KMS-11 (cell line): ENCODE measurements at regions not wholly inside any gene's neighbourhood (a gene's known extent, or its start where the extent isn't known, plus 50 kb on each side); places are given as distances from the start of the nearest gene placed in this dataset.

Experiments
- H2AFZ ChIP-seq: fragments of 200-600 bp; sonication (generic); 2 replicates; pipeline ENCODE4 v1.6.1; 2016; ENCODE audit warnings: antibody characterized with exemption, mixed run types, low read depth
- H3K27ac ChIP-seq: fragments of 200-600 bp; sonication (generic); 2 replicates; pipeline ENCODE4 v1.6.1; 2016; ENCODE audit warnings: mild to moderate bottlenecking, mixed run types
- H3K27me3 ChIP-seq: fragments of 200-600 bp; sonication (generic); 2 replicates; pipeline ENCODE4 v1.6.1; 2017; ENCODE audit warnings: mild to moderate bottlenecking, low read depth, mixed run types, moderate library complexity; ENCODE audit not compliant: insufficient read depth
- H3K36me3 ChIP-seq: fragments of 200-600 bp; sonication (generic); 2 replicates; pipeline ENCODE4 v1.6.1; 2017; ENCODE audit warnings: mild to moderate bottlenecking, mixed run types; ENCODE audit not compliant: insufficient read depth
- H3K4me1 ChIP-seq: fragments of 200-600 bp; sonication (generic); 2 replicates; pipeline ENCODE4 v1.6.1; 2016; ENCODE audit warnings: mild to moderate bottlenecking, low read depth, mixed run types; ENCODE audit not compliant: poor library complexity, severe bottlenecking
- H3K4me2 ChIP-seq: fragments of 200-600 bp; sonication (generic); 2 replicates; pipeline ENCODE4 v1.7.0; 2016; ENCODE audit warnings: mild to moderate bottlenecking, mixed run types
- H3K4me3 ChIP-seq: fragments of 200-600 bp; sonication (generic); IDR thresholded peaks from 2 replicates; pipeline ENCODE4 v1.6.1; 2017; ENCODE audit warnings: low read depth, low read length, mixed read lengths; ENCODE audit not compliant: insufficient read depth
- H3K79me2 ChIP-seq: fragments of 200-600 bp; sonication (generic); 2 replicates; pipeline ENCODE4 v1.6.1; 2016; ENCODE audit warnings: low read depth, mixed run types; ENCODE audit not compliant: insufficient read depth
- H3K9ac ChIP-seq: fragments of 200-600 bp; sonication (generic); 2 replicates; pipeline ENCODE4 v1.6.1; 2016; ENCODE audit warnings: mild to moderate bottlenecking, mixed run types
- H4K20me1 ChIP-seq: fragments of 200-600 bp; sonication (generic); 2 replicates; pipeline ENCODE4 v1.6.1; 2016; ENCODE audit warnings: mild to moderate bottlenecking, mixed run types; ENCODE audit not compliant: insufficient read depth
- CTCF ChIP-seq: fragments of 200-600 bp; sonication (generic); conservative IDR thresholded peaks from 2 replicates; pipeline ENCODE4 v1.6.1; 2017; ENCODE audit warnings: low read depth, mild to moderate bottlenecking, antibody characterized with exemption, low read length, moderate library complexity, mixed read lengths

- Histone ChIP-seq H3K4me1 (peaks cover 36% of the 10 kb centered on the region), H3K4me3 (no peak overlapping the region), H3K9ac (no peak overlapping the region), H3K36me3 (no peaks in the 10 kb centered on the region), H3K4me2 (no peak overlapping the region), H4K20me1 (no peaks in the 10 kb centered on the region), H3K27me3 (0 out of 2 replicates have a peak, but pooled peaks cover 2% of the 10 kb centered on the region), H3K79me2 (no peaks in the 10 kb centered on the region), H3K27ac (no peak overlapping the region), H2AFZ (no peak overlapping the region)
- no peak for TF ChIP-seq CTCF
Measured at GRCh38 chr6:105753620-105754211, 332.4 kb upstream of the PRDM1 start.

GRCh38 chr6:105753207-105753606 lies 332.9 kb upstream of the PRDM1 start:
- no peaks in the 10 kb centered on the region for H3K79me2 ChIP-seq
- H3K27me3 ChIP-seq: 0 out of 2 replicates have a peak, but pooled peaks cover 2% of the 10 kb centered on the region
- no peak overlapping the region for H2AFZ ChIP-seq
- H3K4me3 ChIP-seq: no peak overlapping the region
- no peak for TF ChIP-seq CTCF
- no peaks in the 10 kb centered on the region for H3K36me3 ChIP-seq
- peaks cover 31% of the 10 kb centered on the region for H3K4me1 ChIP-seq
- H4K20me1 ChIP-seq: no peaks in the 10 kb centered on the region
- H3K9ac ChIP-seq: no peak overlapping the region
- H3K27ac ChIP-seq: no peak overlapping the region
- no peak overlapping the region for H3K4me2 ChIP-seq

GRCh38 chr6:105750089-105750488 lies 336.0 kb upstream of the PRDM1 start:
- Histone ChIP-seq H3K27ac (no peak overlapping the region), H3K36me3 (no peaks in the 10 kb centered on the region), H3K4me3 (no peak overlapping the region), H2AFZ (no peak overlapping the region), H3K27me3 (0 out of 2 replicates have a peak, but pooled peaks cover 2% of the 10 kb centered on the region), H3K79me2 (no peaks in the 10 kb centered on the region), H3K4me1 (peaks cover 17% of the 10 kb centered on the region), H3K9ac (no peak overlapping the region), H4K20me1 (no peaks in the 10 kb centered on the region), H3K4me2 (no peak overlapping the region)
- TF ChIP-seq CTCF: no peak

- no peaks in the 10 kb centered on the region for H3K36me3 ChIP-seq
- no peaks in the 10 kb centered on the region for H3K79me2 ChIP-seq
- H3K4me2 ChIP-seq: no peak overlapping the region
- peaks cover 24% of the 10 kb centered on the region for H3K4me1 ChIP-seq
- H3K4me3 ChIP-seq: no peak overlapping the region
- no peak for TF ChIP-seq CTCF
- no peak overlapping the region for H3K9ac ChIP-seq
- no peaks in the 10 kb centered on the region for H4K20me1 ChIP-seq
- no peak overlapping the region for H3K27ac ChIP-seq
- no peaks in the 10 kb centered on the region for H3K27me3 ChIP-seq
- H2AFZ ChIP-seq: no peak overlapping the region
Measured at GRCh38 chr6:105748737-105749161, 337.4 kb upstream of the PRDM1 start.
